Coronary artery (tissue), 2 donors: ENCODE measurements at regions not wholly inside any gene's neighbourhood (a gene's known extent, or its start where the extent isn't known, plus 50 kb on each side); places are given as distances from the start of the nearest gene placed in this dataset.

ENCODE experiments used
- DNase-seq: peaks from one replicate; pipeline ENCODE4 v3.0.0-alpha.2; 2017; ENCODE audit warnings: low spot score
- H3K27ac ChIP-seq, 2 donors: fragments of 200-600 bp; sonication (generic); one replicate each; pipeline ENCODE4 v1.5.1; 2016 to 2019
- H3K4me3 ChIP-seq: fragments of 200-600 bp; sonication (generic); 2 replicates; pipeline ENCODE4 v1.5.1; 2016; ENCODE audit warnings: mild to moderate bottlenecking, moderate library complexity
- CTCF ChIP-seq: fragments of 200-600 bp; sonication (generic); IDR thresholded peaks from one replicate; pipeline ENCODE4 v1.5.1; 2019; ENCODE audit warnings: antibody characterized with exemption

GRCh38 chr16:60123392-60124023, 1389.4 kb upstream of the GOT2 start:
- Histone ChIP-seq H3K4me3 (no peak overlapping the region), H3K27ac (no peak overlapping the region)
- no peak for TF ChIP-seq CTCF
- DNase-seq, result no peak

- H3K4me3 ChIP-seq, result no peak overlapping the region
- DNase-seq, result no peak
- H3K27ac ChIP-seq, result no peak overlapping the region
- no peak for TF ChIP-seq CTCF
Observed at GRCh38 chr16:60120586-60120985, 1386.5 kb upstream of the GOT2 start.

GRCh38 chr16:60110531-60110930, 1376.4 kb upstream of the GOT2 start:
- TF ChIP-seq CTCF, result no peak
- Histone ChIP-seq H3K27ac (no peak overlapping the region), H3K4me3 (no peak overlapping the region)
- DNase-seq, result no peak

- Histone ChIP-seq H3K27ac (no peak overlapping the region), H3K4me3 (no peak overlapping the region)
- no peak for DNase-seq
- no peak for TF ChIP-seq CTCF
Observed at GRCh38 chr16:60107871-60108270, 1373.8 kb upstream of the GOT2 start.

- TF ChIP-seq CTCF, result no peak
- H3K27ac ChIP-seq, result no peak overlapping the region
- no peak for DNase-seq
- no peak overlapping the region for H3K4me3 ChIP-seq
Observed at GRCh38 chr16:60107437-60107836, 1373.3 kb upstream of the GOT2 start.

GRCh38 chr16:60100371-60100770, 1366.3 kb upstream of the GOT2 start:
- H3K4me3 ChIP-seq, result no peak overlapping the region
- no peak for DNase-seq
- TF ChIP-seq CTCF, result no peak
- no peak overlapping the region for H3K27ac ChIP-seq

- H3K27ac ChIP-seq, result no peak overlapping the region
- TF ChIP-seq CTCF, result no peak
- no peak for DNase-seq
- no peak overlapping the region for H3K4me3 ChIP-seq
Observed at GRCh38 chr16:60091529-60091928, 1357.4 kb upstream of the GOT2 start.
